SH-SY5Y (cell line): ENCODE measurements at regions not wholly inside any gene's neighbourhood (a gene's known extent, or its start where the extent isn't known, plus 50 kb on each side); places are given as distances from the start of the nearest gene placed in this dataset.

Experiments used
- GATA2 ChIP-seq: IDR thresholded peaks from 2 replicates; pipeline ENCODE4 v1.6.1; 2011; ENCODE audit warnings: mild to moderate bottlenecking, low read depth, low read length
- GATA3 ChIP-seq: IDR thresholded peaks from 2 replicates; pipeline ENCODE4 v1.6.1; 2011; ENCODE audit warnings: low read depth, mild to moderate bottlenecking, low read length, moderate library complexity

- no peak for TF ChIP-seq GATA3
- TF ChIP-seq GATA2: no peak
Measured at GRCh38 chr3:177356952-177357351, 159.7 kb upstream of the TBL1XR1 start.
